OCI-M2 (cell line): ENCODE measurements at regions not wholly inside any gene's neighbourhood (a gene's known extent, or its start where the extent isn't known, plus 50 kb on each side); places are given as distances from the start of the nearest gene placed in this dataset.

Experiments used
- DNase-seq: peaks from one replicate; lab custom pipeline; 2025; ENCODE audit not compliant: unreplicated experiment; lab: John Stamatoyannopoulos, UW

DNA sequence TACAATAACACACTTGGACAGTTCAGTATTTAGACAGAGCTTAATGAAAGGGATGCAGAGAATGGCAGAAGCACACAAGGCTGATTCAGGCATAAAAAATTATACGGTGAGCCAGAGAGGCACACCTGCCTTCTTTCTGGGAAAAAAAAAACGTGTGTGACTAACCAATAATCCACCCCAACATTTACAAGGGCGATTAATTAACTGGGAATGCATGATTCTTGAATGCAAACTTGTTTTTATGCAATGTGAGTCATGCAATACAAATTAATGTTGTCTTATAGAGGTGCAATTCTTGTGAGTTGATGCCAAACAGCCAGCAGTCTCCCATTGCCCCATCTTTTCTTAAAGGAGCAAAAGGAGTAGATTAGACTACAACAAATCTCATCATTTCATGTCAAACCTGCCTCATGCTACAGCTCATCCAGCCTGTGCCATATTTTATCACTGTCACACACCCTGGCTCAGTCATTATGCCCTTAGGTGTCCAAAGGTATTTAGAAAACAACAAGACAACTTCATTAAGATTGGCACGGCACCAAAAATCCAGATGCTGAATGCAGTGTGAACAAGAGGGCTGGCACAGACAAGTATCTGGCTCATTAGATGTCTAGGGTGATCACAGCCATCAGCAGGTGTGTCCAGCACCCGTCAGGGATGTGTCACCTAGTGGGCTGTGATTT, 721.1 kb downstream of the EFNB2 start:
- DNase-seq = no peak

GRCh38 chr13:105806628-105806920, 728.9 kb downstream of the EFNB2 start:
- DNase-seq = no peak

DNA sequence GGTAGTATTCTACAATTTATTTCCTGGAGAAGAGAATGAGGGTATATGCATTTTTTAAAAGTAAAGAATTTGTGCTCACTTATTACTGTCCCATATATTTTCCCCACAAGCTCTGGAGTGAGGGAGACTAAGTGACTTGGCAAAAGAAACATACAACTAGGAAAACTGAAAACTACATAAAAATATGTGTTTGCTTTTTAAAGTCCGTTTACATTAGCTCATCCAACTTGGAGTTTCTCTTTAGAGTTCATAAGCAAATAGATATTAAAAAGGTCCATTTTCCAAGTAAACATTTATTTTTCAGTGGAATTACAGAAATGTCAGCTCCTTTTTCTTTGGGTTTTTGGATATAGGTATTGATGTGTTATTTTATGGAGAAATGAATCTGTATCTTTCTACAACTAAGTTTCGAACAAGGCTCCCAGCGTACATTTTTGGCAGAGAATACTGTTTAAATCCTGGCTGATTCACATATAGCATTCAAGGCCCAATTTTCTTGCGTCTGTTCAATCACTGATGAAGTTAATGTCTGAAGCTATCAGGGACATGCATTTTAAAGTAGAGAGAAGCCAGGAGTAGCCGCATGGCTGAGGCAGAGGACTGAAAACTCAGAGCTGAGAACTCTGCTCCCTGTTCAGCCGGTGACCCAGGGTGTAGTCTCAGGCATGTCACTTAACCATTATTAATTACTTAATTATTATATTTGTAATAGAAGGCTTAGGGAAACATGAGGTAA, 729.4 kb downstream of the EFNB2 start:
- no peak for DNase-seq

- DNase-seq = no peak
These were observed 730.8 kb downstream of the EFNB2 start for GRCh38 chr13:105804561-105805190.

DNA sequence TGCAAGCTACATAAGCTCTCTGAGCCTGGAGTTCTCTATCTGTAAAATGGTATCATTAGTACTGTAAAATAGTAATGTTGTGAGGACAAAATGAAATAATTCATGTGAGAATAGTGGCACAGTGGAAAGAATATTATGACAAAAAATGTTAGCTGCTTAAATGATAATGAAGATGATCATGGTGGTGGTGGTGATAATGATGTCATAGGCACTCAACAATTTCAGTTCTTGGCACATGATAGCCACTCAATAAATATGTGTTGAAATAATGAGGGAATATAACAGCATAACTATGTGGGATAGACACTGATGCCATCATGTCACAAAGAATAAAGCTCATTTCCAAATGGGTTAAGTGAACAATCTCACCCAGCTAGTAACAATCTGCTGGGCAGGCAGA, 736.3 kb downstream of the EFNB2 start:
- DNase-seq = no peak

- no peak for DNase-seq
These were observed 736.9 kb downstream of the EFNB2 start for GRCh38 chr13:105798541-105798940.

DNA sequence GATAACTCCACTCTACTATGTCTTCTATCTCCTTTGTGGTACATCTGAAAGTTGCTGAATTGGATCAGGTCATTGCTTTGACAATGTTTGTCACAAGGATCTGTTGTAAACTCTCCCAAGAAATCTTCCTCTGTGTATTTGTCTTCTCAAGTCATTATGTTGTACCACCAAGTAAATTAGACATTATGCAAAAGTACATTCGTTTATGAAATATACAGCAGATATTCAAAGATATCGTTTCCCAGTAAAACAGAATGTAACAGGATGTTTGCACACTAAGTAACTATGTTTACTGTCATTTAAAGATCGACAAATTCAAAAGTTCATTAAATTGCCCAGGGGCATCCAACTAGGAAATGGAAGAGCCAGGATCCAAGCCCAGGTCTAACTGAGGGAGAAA, 739.4 kb downstream of the EFNB2 start:
- DNase-seq = no peak

DNA sequence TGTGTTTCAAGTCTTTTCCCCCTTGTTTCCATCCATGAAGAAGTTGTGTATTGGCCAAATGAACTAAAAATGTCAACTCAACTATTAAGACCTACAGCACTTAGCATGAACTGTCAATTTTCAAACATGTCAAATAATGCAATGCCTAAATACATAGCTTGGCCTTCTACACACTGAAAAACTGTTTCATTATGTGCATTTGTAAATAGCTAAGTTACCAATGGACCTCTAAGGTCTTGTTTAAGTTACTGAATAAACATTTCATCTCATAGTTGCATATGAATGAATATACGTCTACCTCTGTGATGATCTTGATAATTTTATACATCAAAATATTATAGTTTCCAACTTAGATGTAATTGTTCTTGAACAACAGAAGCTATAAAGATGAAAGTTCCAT, 744.5 kb downstream of the EFNB2 start:
- no peak for DNase-seq

DNA sequence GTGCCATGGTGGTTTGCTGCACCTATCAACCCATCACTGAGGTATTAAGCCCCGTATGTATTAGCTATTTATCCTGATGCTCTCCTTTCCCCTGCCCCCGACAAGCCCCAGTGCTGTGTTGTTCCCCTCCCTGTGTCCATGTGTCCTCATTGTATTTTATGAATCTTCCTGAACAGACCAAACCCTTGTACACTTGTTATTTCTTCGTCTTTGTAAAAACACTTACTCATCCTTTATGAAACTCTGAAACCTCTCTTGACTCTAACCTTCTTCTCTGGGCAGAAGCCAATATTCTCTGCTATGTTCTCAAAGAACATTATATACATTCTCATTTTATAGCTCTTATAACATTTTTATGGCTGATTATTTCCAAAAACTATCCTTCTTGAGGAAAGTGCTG, 746.9 kb downstream of the EFNB2 start:
- no peak for DNase-seq

DNA sequence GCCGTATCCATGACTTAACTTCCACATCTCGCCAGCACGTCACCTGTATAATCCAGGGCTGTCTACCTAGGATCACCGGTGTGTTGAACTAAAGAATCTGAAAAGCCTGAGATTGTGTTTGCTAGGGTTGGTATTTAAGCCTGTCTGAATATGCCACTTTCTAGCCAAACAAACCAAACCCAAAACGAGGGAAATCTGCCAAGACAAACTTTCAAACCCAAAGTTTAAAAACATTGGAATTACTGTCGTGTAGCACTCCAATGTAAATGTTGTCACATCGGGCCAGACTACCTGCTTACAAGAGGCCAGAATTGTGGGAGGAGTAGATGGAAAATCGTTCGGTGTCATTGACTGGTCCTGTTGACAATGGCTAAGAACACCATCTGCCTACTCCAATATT, 747.8 kb downstream of the EFNB2 start:
- no peak for DNase-seq

DNA sequence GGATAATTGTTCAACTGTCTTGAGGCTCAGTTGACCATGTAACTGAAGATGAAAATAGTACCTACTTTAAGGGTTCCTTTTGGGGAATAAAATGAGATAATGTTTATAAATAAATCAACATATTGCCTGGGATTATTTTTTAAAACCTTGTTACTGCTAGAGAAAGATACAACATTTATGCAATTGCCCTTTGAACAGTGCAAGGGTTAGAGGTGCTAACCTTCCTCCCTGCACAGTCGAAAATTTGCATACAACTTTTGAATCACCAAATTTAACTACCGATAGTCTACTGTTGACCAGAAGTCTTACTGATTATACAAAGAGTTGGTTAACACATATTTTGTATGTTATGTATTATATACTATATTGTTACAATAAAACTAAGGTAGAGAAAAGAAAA, 750.0 kb downstream of the EFNB2 start:
- no peak for DNase-seq

GRCh38 chr13:105783261-105783660, 752.2 kb downstream of the EFNB2 start:
- DNase-seq = no peak

GRCh38 chr13:105778196-105778595, 757.3 kb downstream of the EFNB2 start:
- no peak for DNase-seq

- no peak for DNase-seq
These were observed 760.6 kb downstream of the EFNB2 start for GRCh38 chr13:105774739-105775460.

DNA sequence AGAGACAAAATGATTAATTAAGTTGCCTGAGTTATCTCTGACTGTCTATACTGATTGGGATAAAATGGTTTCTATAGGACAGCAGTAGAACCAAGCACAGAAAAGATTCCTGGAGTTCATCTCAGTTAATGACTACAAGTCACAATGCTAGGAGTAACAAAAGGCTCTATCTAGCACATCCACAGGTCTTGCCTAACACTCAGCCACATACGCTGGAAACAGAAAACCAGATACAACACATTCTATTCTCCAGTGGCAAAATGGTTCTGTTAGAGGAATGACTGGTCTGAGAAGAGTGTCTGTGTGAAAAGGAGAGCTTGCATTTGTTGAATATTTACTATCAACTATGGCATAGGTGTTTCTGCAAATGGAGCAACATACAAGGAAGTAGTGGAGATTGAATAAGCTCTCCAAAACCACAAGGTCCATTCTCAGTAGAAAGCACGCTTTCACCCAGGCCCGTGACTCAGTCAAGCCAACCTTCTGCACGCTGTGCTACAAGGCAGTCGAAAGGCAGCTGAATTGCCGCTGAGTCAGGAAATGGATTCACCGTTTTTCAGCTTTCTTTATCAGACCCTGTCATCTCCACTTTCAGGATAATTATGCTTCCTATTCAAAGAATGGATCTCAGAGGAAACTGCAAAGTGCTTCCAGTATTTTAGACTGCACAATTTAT, 761.5 kb downstream of the EFNB2 start:
- no peak for DNase-seq

GRCh38 chr13:105773241-105773640, 762.2 kb downstream of the EFNB2 start:
- DNase-seq = no peak

DNA sequence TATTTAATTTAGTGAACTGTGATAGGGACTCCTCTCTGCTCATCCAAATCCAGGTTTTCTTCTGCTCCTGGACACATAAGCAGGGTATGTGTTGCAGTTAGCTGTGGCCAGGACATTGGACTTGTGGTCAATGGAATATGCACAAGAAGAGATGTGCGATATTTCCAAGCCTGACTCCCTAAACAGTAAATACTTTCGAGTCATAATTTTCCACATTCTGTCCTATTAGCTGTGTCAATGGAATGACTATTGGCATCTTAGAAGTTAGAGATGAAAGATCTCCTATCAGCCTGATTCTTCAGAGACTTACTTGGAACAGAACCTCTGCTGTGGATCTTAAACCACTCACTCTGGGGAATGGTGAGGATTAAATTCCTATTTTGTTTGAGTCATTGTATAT, 771.0 kb downstream of the EFNB2 start:
- DNase-seq = no peak

DNA sequence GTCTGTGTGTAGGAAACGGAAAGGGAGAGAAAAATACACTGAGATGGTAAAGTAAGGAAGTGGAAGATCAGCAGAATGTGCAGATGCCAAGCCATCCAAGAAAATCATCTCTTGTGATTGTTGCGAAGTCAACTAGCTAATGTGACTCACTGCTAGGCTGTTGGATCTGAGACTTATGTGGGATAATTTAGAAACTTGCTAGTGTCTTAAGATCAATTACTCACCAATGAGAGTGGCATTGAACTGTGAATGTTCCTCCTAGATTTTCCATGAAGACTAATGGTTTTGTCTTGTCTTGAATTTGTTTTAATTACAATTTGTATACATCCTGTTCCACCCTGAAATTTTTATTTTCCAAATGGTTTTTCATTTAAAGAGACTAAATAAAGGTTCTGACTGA, 771.6 kb downstream of the EFNB2 start:
- no peak for DNase-seq

GRCh38 chr13:105762096-105762495, 773.4 kb downstream of the EFNB2 start:
- DNase-seq = no peak

DNA sequence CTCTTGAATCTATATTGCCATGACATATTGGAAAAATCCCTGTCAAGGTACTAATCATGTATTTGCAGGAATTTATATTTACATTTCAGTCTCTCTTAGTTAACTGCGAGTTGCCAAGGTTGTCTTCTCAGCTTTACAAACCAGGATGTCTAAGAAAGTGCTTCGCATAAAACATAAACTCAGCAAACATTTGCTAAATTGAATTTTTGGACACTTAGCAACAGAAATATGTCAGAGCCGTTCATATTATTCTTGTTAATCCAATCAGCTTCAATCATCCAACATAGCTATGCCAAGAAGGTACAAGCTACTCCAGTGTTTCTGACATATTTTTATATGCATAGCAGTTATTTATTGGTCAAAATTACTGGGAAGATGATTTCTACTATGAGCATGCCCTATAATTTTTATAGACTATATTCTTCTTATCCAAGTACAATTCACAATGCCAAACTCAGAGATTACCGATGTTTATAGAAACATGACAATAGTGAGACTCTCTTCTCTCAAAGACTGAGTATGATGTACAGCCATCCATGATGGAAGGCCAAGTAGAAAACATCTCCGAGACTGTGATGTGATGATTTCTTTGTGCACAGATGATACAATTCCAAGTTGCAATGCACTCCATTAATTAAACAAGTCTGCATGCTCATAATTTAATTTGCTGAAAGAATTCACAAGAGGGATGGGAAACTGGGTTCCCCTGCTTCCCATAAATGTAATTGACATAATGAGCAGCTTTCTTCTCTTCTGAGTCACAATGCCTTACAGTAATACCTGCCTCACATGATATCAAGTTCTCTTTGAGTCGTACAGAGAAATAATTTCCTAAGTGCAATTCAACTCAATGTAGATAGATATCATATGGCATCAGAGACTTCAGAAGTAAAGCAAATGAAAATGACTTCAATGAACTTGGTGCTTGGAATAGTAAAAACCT, 776.3 kb downstream of the EFNB2 start:
- DNase-seq = no peak
